Neural cell (in vitro differentiated cells): ENCODE measurements at regions not wholly inside any gene's neighbourhood (a gene's known extent, or its start where the extent isn't known, plus 50 kb on each side); places are given as distances from the start of the nearest gene placed in this dataset.
A peak's percentile ranks its signal among the peaks of the same experiment; 100 is the strongest.

Source experiments
- RAD21 ChIP-seq: fragments of 450-650 bp; conservative IDR thresholded peaks from 2 replicates; pipeline ENCODE4 v1.6.1; 2014; ENCODE audit warnings: antibody characterized with exemption, mild to moderate bottlenecking, moderate library complexity
- TF ChIP-seq, protein P1 (sequence below): fragments of 450-650 bp; IDR thresholded peaks from 2 replicates; pipeline ENCODE4 v1.5.1; 2014; ENCODE audit warnings: antibody characterized with exemption, mild to moderate bottlenecking, moderate library complexity; ENCODE audit not compliant: poor library complexity, severe bottlenecking

DNA sequence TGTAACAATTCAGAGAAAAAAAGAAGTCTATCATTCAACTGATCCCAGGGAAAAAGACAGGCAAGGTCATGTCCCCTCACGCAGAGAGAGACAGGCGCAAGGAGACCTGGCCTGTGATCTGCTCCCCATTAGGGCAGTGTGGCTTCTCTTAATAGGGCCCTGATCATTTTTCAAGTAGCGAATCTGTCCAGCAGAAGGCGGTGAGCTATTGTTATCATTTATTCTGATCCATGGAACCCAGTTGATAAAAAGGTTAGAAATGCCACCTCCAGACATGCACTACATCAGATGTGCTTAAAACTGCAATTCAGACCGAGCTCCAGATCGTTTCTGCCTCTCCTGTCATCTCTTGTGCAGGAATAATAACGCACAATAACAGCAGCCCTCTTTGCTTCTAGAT lies 1025.6 kb upstream of the PIK3C3 start:
- TF ChIP-seq RAD21: no peak
- TF ChIP-seq, protein P1, sequence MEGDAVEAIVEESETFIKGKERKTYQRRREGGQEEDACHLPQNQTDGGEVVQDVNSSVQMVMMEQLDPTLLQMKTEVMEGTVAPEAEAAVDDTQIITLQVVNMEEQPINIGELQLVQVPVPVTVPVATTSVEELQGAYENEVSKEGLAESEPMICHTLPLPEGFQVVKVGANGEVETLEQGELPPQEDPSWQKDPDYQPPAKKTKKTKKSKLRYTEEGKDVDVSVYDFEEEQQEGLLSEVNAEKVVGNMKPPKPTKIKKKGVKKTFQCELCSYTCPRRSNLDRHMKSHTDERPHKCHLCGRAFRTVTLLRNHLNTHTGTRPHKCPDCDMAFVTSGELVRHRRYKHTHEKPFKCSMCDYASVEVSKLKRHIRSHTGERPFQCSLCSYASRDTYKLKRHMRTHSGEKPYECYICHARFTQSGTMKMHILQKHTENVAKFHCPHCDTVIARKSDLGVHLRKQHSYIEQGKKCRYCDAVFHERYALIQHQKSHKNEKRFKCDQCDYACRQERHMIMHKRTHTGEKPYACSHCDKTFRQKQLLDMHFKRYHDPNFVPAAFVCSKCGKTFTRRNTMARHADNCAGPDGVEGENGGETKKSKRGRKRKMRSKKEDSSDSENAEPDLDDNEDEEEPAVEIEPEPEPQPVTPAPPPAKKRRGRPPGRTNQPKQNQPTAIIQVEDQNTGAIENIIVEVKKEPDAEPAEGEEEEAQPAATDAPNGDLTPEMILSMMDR: peak; percentile 17
